Activated CD4-positive, alpha-beta memory T cell treated with anti-CD3 and anti-CD28 coated beads, Interleukin-2, amount 10 ng/mL, durations not matched to agents 7 days and 5 days (primary cell): ENCODE measurements at regions not wholly inside any gene's neighbourhood (a gene's known extent, or its start where the extent isn't known, plus 50 kb on each side); places are given as distances from the start of the nearest gene placed in this dataset.

Source experiments
- CTCF ChIA-PET: fragments of 350-600 bp; sonication (Branson Sonifier 250); formaldehyde crosslinking; loops from one replicate; lab custom pipeline; 2021; ENCODE audit warnings: antibody characterized with exemption, inconsistent platforms; lab: Charles Lee
- POLR2A ChIA-PET: fragments of 350-600 bp; sonication (Branson Sonifier 250); formaldehyde crosslinking; loops from one replicate; lab custom pipeline; 2021; ENCODE audit warnings: antibody characterized with exemption; lab: Charles Lee
- DNase-seq: peaks from one replicate; pipeline ENCODE4 v3.0.0-alpha.2; 2020
- H3K27ac Mint-ChIP-seq: one replicate; pipeline ENCODE4 v1.8.0; 2021; ENCODE audit warnings: mild to moderate bottlenecking, mixed read lengths
- H3K27me3 Mint-ChIP-seq: one replicate; pipeline ENCODE4 v1.8.0; 2021; ENCODE audit warnings: mixed read lengths
- H3K36me3 Mint-ChIP-seq: one replicate; pipeline ENCODE4 v1.8.0; 2021; ENCODE audit warnings: low read depth, mixed read lengths
- H3K4me1 Mint-ChIP-seq: one replicate; pipeline ENCODE4 v1.8.0; 2021; ENCODE audit warnings: mixed read lengths
- H3K4me3 Mint-ChIP-seq: one replicate; pipeline ENCODE4 v1.8.0; 2021; ENCODE audit warnings: mild to moderate bottlenecking, mixed read lengths
- H3K9me3 Mint-ChIP-seq: one replicate; pipeline ENCODE4 v1.8.0; 2021; ENCODE audit warnings: mixed read lengths

GRCh38 chrX:45295259-45295986 is 94.7 kb upstream of the DIPK2B start:
- Mint-ChIP-seq H3K9me3 (no peaks in the 10 kb centered on the region), H3K4me3 (no peak overlapping the region), H3K36me3 (no peaks in the 10 kb centered on the region), H3K4me1 (no peaks in the 10 kb centered on the region), H3K27ac (no peak overlapping the region), H3K27me3 (peaks cover 2% of the 10 kb centered on the region)
- DNase-seq: no peak
- CTCF ChIA-PET: no interaction called here
- POLR2A ChIA-PET: no interaction called here

DNA sequence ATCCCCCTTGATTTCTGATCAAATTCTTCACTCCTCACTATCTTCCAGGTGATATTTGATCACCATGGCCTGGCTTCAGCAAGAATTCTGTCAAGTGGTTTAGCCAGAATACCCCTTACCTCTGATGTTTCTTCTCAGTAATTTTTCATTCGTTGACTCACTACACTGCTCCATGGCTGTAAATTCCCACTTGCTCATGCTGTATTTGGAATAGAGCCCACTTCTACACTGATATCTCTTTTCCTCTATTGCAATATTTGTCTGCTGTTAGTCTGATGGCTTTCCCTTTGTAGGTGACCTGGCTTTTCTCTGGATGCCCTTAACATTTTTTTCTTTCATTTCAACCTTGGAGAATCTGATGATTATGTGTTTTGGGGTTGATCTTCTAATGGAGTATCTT is 73.9 kb upstream of the DIPK2B start:
- Mint-ChIP-seq H3K27me3 (peaks cover 3% of the 10 kb centered on the region), H3K4me1 (no peaks in the 10 kb centered on the region), H3K9me3 (no peaks in the 10 kb centered on the region), H3K4me3 (no peak overlapping the region), H3K27ac (no peak overlapping the region), H3K36me3 (no peaks in the 10 kb centered on the region)
- CTCF ChIA-PET: no interaction called here
- POLR2A ChIA-PET: no interaction called here
- DNase-seq: no peak

DNA sequence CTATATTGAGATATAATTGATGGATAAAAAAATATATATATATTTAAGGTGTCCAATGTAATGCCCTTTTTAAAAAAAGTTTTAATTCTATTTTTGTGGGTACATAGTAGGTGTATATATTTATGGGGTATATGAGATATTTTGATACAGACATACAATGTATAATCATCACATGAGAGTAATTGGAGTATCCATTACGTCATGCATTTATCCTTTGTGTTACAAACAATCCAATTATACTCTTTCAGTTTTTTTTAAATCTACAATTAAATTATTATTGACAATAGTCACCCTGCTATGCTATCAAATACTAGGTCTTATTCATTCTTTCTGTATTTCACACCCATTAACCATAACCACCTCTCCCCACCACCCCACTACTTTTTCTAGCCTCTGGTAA is 66.3 kb upstream of the DIPK2B start:
- no peaks in the 10 kb centered on the region for H3K9me3 Mint-ChIP-seq
- no peak for DNase-seq
- ChIA-PET POLR2A (no interaction called here), CTCF (no interaction called here)
- no peak overlapping the region for H3K27ac Mint-ChIP-seq
- no peak overlapping the region for H3K4me3 Mint-ChIP-seq
- no peaks in the 10 kb centered on the region for H3K27me3 Mint-ChIP-seq
- no peaks in the 10 kb centered on the region for H3K4me1 Mint-ChIP-seq
- no peaks in the 10 kb centered on the region for H3K36me3 Mint-ChIP-seq

GRCh38 chrX:45266456-45266855 is 65.8 kb upstream of the DIPK2B start:
- no peaks in the 10 kb centered on the region for H3K9me3 Mint-ChIP-seq
- DNase-seq: no peak
- H3K4me3 Mint-ChIP-seq: no peak overlapping the region
- no peak overlapping the region for H3K27ac Mint-ChIP-seq
- ChIA-PET CTCF (no interaction called here), POLR2A (no interaction called here)
- H3K36me3 Mint-ChIP-seq: no peaks in the 10 kb centered on the region
- no peaks in the 10 kb centered on the region for H3K27me3 Mint-ChIP-seq
- H3K4me1 Mint-ChIP-seq: no peaks in the 10 kb centered on the region

DNA sequence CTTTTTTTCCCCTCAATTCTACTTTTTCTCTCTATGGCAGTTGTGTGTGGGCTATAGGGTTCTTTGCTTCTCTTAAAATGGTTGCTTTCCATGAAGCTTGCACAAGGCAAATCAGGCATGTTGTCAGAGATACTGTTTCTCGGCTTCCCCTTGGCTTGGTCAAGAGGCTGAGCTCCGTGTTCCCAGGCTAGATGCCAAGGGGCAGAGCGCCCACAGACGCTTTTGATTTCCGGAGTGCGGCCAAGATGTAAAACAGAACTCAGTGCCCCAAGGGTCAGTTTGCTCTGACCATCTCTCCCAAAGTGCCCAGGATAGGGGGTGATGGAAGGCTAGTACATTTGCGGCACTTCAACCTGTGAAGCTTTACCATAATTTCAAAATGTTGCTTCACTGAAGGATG is 64.2 kb upstream of the DIPK2B start:
- ChIA-PET CTCF (no interaction called here), POLR2A (no interaction called here)
- Mint-ChIP-seq H3K9me3 (no peaks in the 10 kb centered on the region), H3K27ac (no peak overlapping the region), H3K4me3 (no peak overlapping the region), H3K27me3 (no peaks in the 10 kb centered on the region), H3K36me3 (no peaks in the 10 kb centered on the region), H3K4me1 (no peaks in the 10 kb centered on the region)
- DNase-seq: no peak

- Mint-ChIP-seq H3K4me3 (no peak overlapping the region), H3K27ac (no peak overlapping the region)
Measured at GRCh38 chrX:45261471-45261870, 60.8 kb upstream of the DIPK2B start.

GRCh38 chrX:45261005-45261404 is 60.3 kb upstream of the DIPK2B start:
- Mint-ChIP-seq H3K9me3 (no peaks in the 10 kb centered on the region), H3K36me3 (no peaks in the 10 kb centered on the region), H3K27me3 (no peaks in the 10 kb centered on the region), H3K4me3 (no peak overlapping the region), H3K27ac (no peak overlapping the region), H3K4me1 (no peaks in the 10 kb centered on the region)
- ChIA-PET POLR2A (no interaction called here), CTCF (no interaction called here)
- no peak for DNase-seq

More at GRCh38 chrX:45261471-45261870, 60.8 kb upstream of the DIPK2B start:
- H3K36me3 Mint-ChIP-seq: no peaks in the 10 kb centered on the region
- ChIA-PET CTCF (no interaction called here), POLR2A (no interaction called here)
- H3K27me3 Mint-ChIP-seq: no peaks in the 10 kb centered on the region
- H3K9me3 Mint-ChIP-seq: no peaks in the 10 kb centered on the region
- no peak for DNase-seq
- no peaks in the 10 kb centered on the region for H3K4me1 Mint-ChIP-seq

DNA sequence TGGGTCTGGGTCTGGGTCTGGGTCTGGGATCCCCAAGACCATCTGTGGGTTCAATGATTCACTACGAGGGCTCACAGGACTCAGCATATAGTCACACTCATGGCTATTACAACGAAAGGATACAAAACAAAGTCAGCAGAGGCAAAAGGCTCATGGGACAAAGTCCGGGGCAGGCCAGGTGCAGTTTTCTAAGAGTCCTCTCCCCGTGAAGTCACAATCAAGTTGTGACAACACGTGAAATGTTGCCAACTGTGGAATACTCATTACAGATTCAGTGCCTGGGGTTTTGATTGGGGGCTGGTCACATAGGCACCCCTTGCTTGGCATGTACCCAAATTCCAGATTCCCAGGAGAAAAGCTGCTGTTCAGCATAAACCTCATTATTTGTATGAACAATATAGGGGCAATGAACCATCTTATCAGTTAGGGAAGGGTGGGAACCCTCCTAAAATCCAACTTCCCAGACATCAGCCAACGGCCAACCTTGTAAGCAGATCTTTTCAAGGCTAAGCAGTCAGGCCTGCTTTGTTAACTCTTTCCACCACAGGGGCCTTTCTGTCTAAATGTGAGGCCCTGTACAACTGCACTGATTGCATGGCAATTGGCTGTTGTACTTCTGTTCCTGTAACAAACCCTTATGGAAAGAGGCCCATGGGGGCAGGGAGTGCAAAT is 58.2 kb upstream of the DIPK2B start:
- no peak overlapping the region for H3K4me3 Mint-ChIP-seq
- no peaks in the 10 kb centered on the region for H3K9me3 Mint-ChIP-seq
- no peaks in the 10 kb centered on the region for H3K27me3 Mint-ChIP-seq
- ChIA-PET CTCF (no interaction called here), POLR2A (no interaction called here)
- H3K27ac Mint-ChIP-seq: no peak overlapping the region
- no peaks in the 10 kb centered on the region for H3K36me3 Mint-ChIP-seq
- DNase-seq: no peak
- no peaks in the 10 kb centered on the region for H3K4me1 Mint-ChIP-seq
